HG03064 (cell line): ENCODE measurements at regions not wholly inside any gene's neighbourhood (a gene's known extent, or its start where the extent isn't known, plus 50 kb on each side); places are given as distances from the start of the nearest gene placed in this dataset.

Experiments
- ATAC-seq: cut with Tn5 transposase; IDR thresholded peaks from one replicate; pipeline ENCODE4 v1.9.1; 2021; ENCODE audit warnings: low read depth; ENCODE audit not compliant: unreplicated experiment

GRCh38 chr3:94935738-94936580 lies 873.1 kb downstream of the NSUN3 start:
- no peak for ATAC-seq

- ATAC-seq: no peak
Observed at GRCh38 chr3:94937980-94938379, 875.1 kb downstream of the NSUN3 start.

- ATAC-seq: no peak
Observed at GRCh38 chr3:94946683-94947082, 883.8 kb downstream of the NSUN3 start.

DNA sequence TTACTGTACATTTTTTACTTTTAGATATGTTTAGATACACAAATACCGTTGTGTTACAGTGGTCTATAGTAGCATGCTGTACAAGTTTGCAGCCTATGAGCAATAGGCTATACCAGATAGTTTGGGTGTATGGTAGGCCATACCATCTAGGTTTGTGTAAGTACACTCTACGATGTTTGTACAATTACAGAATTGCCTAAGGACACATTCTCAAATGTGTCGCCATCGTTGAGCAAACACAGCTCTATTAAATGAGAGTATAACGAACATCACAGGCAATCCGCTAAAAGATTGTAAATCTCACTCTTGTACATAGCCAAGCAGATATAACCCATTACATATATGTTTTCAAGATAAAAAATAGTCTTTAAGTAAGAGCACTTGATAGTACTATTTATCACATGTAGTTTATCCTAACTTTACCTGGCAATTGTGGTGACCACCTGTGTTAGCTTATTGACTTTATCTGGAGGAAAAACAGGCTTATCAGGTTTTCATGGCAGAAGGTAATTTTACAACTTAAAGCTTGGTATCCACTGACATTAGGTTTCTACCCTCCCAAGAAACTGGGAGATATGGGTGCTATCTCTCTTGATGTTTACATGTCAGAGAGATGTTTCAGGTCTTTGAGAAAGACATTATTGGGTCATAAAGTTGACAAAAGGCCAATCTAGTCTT lies 898.7 kb downstream of the NSUN3 start:
- no peak for ATAC-seq

GRCh38 chr3:94965867-94966475 lies 903.1 kb downstream of the NSUN3 start:
- ATAC-seq: no peak

DNA sequence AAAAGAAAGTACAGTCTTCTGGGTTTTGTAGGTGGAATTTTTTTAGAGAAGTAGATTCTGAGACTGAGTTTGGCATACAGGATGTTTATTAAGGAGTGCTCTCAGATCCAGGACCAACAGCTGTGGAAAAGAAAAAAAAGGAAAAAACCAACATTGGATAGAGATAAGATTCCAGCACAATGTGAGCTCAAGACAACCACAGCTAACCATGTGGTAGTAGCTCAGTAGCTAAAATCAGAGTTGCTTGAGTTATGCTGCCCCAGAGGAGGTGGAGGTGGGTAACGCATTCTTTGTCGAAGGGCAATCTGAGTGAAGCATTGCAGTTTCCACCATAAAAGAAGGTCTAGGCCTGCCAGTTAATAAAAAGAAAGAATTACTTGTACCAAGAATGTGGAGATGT lies 904.3 kb downstream of the NSUN3 start:
- no peak for ATAC-seq

DNA sequence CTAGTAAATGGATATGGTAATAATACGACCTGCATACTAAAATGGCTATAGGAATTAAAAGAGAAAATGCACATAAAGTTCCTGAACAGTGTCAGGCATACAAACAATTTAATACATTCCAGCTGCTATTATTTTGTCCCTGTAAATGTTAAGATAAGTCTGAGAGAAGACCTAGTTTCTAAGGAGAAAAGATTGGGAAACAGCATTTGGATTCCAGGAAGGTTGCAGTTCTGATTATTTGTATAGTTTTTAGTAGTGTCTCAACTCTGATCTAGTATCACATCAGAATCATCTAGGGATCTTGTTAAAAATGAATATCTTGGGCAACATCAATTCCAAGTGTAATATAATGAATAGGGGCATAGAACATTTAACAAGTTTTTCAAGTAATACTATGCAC lies 905.7 kb downstream of the NSUN3 start:
- ATAC-seq: no peak

GRCh38 chr3:94972066-94972465 lies 909.2 kb downstream of the NSUN3 start:
- ATAC-seq: no peak

- no peak for ATAC-seq
Observed at GRCh38 chr3:94978084-94978483, 915.2 kb downstream of the NSUN3 start.

DNA sequence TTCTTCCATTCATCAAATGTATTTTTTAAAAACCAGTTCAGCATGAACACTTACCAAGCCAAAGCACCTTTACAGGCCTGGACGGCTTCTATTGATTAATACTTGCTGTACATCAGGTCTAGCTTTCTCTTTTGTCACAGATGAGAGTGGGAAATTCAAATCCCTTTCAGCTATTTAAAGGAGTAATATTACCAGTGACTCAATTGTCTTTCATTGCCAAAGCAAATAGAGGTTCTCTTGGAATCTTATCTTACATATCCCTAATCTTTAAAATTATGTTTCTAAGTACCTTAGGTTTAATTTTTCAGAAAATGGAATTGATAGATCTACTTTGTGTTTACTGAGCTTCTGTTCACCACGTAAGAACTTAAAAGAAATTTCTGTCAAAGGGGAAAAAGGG lies 922.9 kb downstream of the NSUN3 start:
- ATAC-seq: no peak

- no peak for ATAC-seq
Observed at GRCh38 chr3:94990952-94991705, 928.3 kb downstream of the NSUN3 start.

- no peak for ATAC-seq
Observed at GRCh38 chr3:94996743-94997142, 933.9 kb downstream of the NSUN3 start.

DNA sequence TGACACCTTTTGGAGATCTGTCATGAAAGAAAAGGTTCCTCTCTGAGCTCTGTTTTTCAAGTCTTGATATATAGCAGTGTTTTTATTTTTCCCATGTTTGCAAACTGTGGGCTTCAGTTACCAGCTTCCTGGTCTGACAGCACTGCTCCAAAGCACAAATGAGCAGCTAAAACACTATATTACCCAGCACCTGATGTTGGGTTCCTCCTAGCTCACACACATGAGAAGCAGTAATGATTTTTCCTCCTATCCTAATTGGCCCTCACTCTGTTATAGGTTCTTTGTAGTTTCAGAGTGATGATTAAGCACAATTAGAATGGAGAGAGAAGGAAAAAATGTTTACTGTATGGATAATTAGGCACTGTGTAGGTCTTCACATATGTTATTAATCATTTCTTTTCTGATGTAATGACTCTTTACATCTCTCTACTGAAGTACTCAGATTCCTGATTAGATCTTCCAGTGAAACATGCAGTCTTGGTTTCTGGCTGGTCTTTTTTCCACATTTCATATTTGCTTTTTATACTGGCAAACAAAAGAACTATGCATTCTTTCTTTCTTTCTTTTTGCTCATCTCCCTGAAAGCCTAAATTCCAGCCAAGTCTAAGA lies 939.7 kb downstream of the NSUN3 start:
- ATAC-seq: no peak

DNA sequence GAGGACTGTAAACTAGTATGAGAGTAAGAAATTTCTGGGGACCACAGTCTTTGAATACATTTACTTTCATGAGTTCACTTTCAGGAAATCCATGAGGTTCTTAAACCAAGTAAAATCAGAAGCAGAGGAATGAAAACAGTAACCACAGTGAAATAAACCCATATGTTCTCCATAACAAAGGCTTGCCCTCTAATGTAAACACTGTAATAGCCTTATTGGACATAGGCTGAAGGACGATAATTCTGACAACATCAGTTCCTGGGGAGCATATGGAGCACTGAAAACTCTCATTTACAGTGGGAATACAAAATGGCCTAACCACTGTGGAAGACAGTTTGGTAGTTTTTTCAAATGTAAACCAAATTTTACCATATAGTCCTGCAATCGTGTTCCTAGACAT lies 965.8 kb downstream of the NSUN3 start:
- ATAC-seq: no peak

- no peak for ATAC-seq
Observed at GRCh38 chr3:95029644-95030043, 966.8 kb downstream of the NSUN3 start.

DNA sequence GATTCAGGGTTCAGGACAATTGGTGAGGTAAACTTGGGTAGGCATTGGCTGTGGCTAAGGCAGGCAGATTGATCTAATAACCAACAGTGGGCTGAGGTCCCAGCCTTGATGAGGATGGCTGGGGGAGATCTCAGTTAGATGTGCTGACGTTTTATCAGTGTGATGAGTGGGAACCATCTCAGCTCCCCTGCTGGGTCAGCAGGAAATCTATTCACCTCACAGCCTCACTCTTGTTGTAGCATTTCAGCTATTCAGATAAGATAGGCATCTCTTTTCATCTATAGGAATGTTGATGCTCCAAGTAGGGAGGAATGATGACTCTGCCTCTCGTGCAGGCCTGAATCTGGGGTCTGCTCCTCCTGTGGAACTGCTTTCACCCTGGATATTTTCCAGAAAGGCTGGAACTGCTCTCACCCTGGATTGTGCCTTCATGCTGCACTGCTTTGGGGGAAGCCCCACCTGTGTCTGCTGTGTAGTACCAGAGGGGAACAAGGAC lies 973.7 kb downstream of the NSUN3 start:
- no peak for ATAC-seq

GRCh38 chr3:95037097-95037496 lies 974.2 kb downstream of the NSUN3 start:
- ATAC-seq: no peak

DNA sequence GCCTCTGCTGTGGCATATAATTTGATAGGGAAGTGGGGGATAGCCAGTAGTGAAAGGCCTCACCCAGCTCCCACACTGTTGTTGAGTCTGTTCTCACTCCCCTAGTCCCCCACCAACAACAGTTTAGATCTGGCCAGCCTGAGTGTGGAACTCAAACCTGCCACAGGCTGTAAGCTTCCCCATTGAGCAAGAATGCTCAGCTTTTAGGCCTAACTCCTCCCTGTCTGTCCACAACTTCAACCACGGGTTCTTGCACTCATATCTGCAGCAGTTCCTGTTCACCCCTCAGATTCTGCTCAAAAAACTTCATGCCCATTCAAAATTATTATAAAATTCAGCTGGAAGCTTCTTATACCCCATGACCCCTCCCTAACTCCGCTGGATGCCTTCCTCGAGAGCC lies 975.1 kb downstream of the NSUN3 start:
- ATAC-seq: no peak

- ATAC-seq: no peak
Observed at GRCh38 chr3:95044101-95044500, 981.2 kb downstream of the NSUN3 start.

DNA sequence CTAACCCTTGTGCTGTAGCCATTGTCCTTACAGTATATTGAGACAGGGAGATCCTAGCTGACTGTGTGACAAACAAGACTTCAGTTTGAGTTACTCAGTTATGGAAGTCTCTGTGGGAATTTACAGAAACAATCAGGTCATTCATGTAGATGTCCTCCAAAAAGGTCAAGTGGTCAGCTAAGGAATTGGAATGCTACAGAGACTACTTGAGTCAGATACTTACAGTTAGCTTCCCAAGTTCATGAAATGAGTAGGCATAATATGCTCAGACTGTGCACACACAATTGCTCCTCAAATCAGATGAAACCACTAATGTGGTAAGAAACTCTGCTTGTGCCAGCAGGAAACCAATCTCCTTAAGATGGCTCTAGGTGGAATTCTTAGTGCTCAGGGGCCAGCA lies 985.7 kb downstream of the NSUN3 start:
- no peak for ATAC-seq
